Heart left ventricle (tissue), 16 donors: ENCODE measurements at regions not wholly inside any gene's neighbourhood (a gene's known extent, or its start where the extent isn't known, plus 50 kb on each side); places are given as distances from the start of the nearest gene placed in this dataset.
A peak's percentile ranks its signal among the peaks of the same experiment; 100 is the strongest.

Experiments used
- ATAC-seq, 4 donors: fragments of 200-7000 bp; cut with Tn5 transposase; one replicate each; pipeline ENCODE4 v1.9.1; 2020 to 2022; ENCODE audit warnings: moderate library complexity in 4 of 4, mild to moderate bottlenecking in 3 of 4, moderate number of reproducible peaks in 1 of 4
- DNase-seq, 5 donors: peaks; one replicate each; pipeline ENCODE4 v3.0.0-alpha.2; 2020
- H3K27ac ChIP-seq, 12 donors: fragments of 200-600 bp; sonication (generic) in 4 of 12; one replicate each; pipeline versions ENCODE4 v1.5.0 to v1.8.0; 2016 to 2022; ENCODE audit warnings: mild to moderate bottlenecking in 2 of 12
- H3K27me3 ChIP-seq, 9 donors: fragments of 200-600 bp; sonication (generic) in 2 of 9; one replicate each; pipeline versions ENCODE4 v1.5.1 to v1.8.0; 2016 to 2022; ENCODE audit warnings: mild to moderate bottlenecking in 3 of 9
- H3K36me3 ChIP-seq, 9 donors: fragments of 200-600 bp; sonication (generic) in 2 of 9; one replicate each; pipeline versions ENCODE4 v1.5.0 to v1.8.0; 2018 to 2022; ENCODE audit warnings: mild to moderate bottlenecking in 2 of 9
- H3K4me1 ChIP-seq, 12 donors: fragments of 200-600 bp; sonication (generic) in 4 of 12; one replicate each; pipeline versions ENCODE4 v1.5.0 to v1.8.0; 2016 to 2022; ENCODE audit warnings: mild to moderate bottlenecking in 3 of 12
- H3K4me3 ChIP-seq, 12 donors: fragments of 200-600 bp; sonication (generic) in 4 of 12; one replicate each; pipeline versions ENCODE4 v1.5.0 to v1.8.0; 2017 to 2022; ENCODE audit warnings: mild to moderate bottlenecking in 9 of 12, moderate library complexity in 4 of 12
- H3K9me3 ChIP-seq, 12 donors: fragments of 200-600 bp; sonication (generic) in 4 of 12; one replicate each; pipeline versions ENCODE4 v1.5.0 to v1.8.0; 2016 to 2022; ENCODE audit warnings: mild to moderate bottlenecking in 1 of 12
- POLR2A ChIP-seq, 2 donors: fragments of 450-650 bp; IDR thresholded peaks; one replicate each; pipeline ENCODE4 v1.6.1; 2017; ENCODE audit warnings: antibody characterized with exemption in 2 of 2, mild to moderate bottlenecking in 2 of 2, moderate library complexity in 2 of 2
- WGBS, 4 donors: extraction: QIAGEN DNeasy Blood & Tissue Kit in 2 of 4; methylation state at CpG; one replicate each; pipeline versions ENCODE4 v1.1.5 to v1.1.7; 2013 to 2018; 5-methylcytosine and 5-hydroxymethylcytosine counted together
- intact Hi-C, 10 donors: fragments of 100-400 bp; cut with DNase I; formaldehyde crosslinking; loops; one replicate each; pipeline versions ENCODE4 v1.11.1 to v1.14.2; 2022
- TF ChIP-seq, protein P1 (sequence below), 12 donors: fragments of 200-600 bp; sonication (generic) in 4 of 12; IDR thresholded peaks; one replicate each; pipeline versions ENCODE4 v1.5.0 to v1.8.0; 2018 to 2022; ENCODE audit warnings: antibody characterized with exemption in 12 of 12, mild to moderate bottlenecking in 5 of 12
- donor health status: ischemic (EF 13 %, LVEDD 7.1; RV severe dilation, severe dysfunction).
- donor health status: healthy with polysubstance abuse.
- donor health status: DM: no; HTN: yes; CAD: no.
- donor health status: DM: no; HTN: no; CAD: no.
- donor health status: ischemic (EF 25% LVEDD 6.9; RV normal size, moderate dysfunction).
- donor health status: ischemic (EF 25% LVEDD 5.7; RV mildly dilated, moderate dysfunction).
- donor health status: healthy.
- donor health status: DM: yes; HTN: yes; CAD: no.
- donor health status: ischemic (EF 35%, LVEDD 5.7; RV mildly dilated, moderate dysfunction).
- donor health status: nonischemic (EF 11% LVEDD 7.7; RV severe dilation, severe dysfunction).
- donor health status: DM: yes; HTN: yes; CAD: no.
- donor health status: PGD.
- donor health status: ischemic (EF 29% LVEDD 5.4; RV normal size, mild dysfunction).
- donor health status: nonischemic (EF 23%, LVEDD 6.1; RV moderate dilation, normal function).

DNA sequence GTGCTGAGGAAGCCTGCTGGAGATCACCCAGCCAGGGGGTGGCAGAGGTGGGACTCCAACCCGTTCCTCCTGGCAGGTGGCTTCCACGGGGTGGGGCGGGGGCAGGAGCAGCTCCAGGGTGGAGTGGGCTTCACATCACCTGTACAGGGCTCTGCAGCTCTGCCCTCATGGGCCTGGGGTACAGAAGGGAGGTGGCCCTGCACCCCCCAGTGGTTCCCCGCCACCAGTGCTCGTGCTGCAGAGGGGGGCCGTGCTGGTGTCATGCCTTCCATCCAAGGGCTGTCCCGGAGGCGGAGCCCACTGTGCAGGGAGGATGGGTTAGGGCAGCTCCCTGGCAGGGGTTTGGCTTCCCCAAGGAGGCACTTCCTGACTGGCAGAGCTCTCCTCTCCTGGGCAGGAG, 76.4 kb upstream of the SHISAL1 start:
- intact Hi-C loops, result no loop called here

DNA sequence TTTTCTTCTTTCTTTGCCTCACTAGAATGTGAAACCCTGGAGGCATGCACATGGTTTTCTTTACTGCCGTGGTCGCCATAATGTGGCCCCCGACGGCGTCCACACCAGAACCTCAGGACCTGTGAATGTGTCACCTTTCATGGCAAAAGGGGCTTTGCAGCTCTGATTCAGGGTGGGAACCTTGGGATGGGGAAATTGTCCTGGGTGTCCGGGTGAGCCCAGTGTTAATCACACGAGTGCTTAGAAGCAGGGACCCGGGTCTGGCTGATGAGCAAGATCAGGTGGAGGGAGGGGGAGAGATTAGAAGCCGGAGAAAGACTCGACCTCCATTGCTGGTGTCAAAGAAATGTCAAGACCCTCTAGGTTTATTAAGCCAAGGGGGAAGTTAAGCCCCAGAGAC, 74.7 kb upstream of the SHISAL1 start:
- intact Hi-C loops, result no loop called here

More for the DNA sequence above, 76.4 kb upstream of the SHISAL1 start:
- no peak for TF ChIP-seq POLR2A (IDR thresholded peaks at IDR 0.05)
- TF ChIP-seq, protein P1, sequence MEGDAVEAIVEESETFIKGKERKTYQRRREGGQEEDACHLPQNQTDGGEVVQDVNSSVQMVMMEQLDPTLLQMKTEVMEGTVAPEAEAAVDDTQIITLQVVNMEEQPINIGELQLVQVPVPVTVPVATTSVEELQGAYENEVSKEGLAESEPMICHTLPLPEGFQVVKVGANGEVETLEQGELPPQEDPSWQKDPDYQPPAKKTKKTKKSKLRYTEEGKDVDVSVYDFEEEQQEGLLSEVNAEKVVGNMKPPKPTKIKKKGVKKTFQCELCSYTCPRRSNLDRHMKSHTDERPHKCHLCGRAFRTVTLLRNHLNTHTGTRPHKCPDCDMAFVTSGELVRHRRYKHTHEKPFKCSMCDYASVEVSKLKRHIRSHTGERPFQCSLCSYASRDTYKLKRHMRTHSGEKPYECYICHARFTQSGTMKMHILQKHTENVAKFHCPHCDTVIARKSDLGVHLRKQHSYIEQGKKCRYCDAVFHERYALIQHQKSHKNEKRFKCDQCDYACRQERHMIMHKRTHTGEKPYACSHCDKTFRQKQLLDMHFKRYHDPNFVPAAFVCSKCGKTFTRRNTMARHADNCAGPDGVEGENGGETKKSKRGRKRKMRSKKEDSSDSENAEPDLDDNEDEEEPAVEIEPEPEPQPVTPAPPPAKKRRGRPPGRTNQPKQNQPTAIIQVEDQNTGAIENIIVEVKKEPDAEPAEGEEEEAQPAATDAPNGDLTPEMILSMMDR (IDR thresholded peaks at IDR 0.05), result no peak
- peaks cover 0 to 3% (median 0%) of the 10 kb centered on the region in 9 donors for H3K27me3 ChIP-seq
- peak in 3 of 5 donors; percentile 14 to 46 (median 20) for DNase-seq
- no peak for ATAC-seq
- H3K4me1 ChIP-seq, result no peaks in the 10 kb centered on the region
- H3K9me3 ChIP-seq, result no peaks in the 10 kb centered on the region
- 40 to 90% (median 82%) methylated on average over 1 to 8 of the region's 8 CpGs for WGBS, 4 donors
- no peak overlapping the region for H3K27ac ChIP-seq
- no peaks in the 10 kb centered on the region for H3K36me3 ChIP-seq
- no peak overlapping the region for H3K4me3 ChIP-seq

DNA sequence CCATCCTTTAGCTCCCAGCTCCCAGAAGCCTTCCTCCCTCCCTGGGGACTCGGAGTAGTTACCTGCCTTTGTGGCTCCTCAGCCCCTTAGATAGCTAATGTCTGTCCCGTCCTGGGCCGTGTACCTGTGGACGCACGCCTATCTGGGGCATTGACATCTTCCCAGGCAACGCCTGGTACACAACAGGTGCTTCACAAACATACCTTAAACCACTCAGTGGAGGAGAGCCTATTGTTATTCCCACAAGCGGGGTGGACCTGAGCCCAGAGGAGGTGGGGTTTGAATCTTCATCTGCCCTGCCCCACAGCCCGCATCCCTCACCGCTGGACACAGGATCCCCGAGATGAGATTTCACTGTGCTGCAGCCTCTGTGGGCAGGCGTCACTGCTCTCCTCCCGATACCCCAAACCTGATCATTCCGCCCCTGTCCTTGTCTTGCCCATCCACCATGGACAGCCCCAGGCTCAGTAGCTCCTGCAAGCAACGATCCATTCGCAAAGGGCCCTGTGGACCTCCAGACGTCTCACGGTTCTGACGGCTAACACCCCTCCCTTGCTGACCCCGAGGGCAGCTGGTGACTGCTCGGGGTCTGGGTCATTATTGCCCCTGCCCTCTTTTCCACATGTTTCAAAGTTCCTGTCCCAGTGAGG, 73.8 kb upstream of the SHISAL1 start:
- ATAC-seq, result no peak
- Histone ChIP-seq H3K27me3 (no peaks in the 10 kb centered on the region), H3K27ac (no peak overlapping the region), H3K4me1 (no peaks in the 10 kb centered on the region), H3K36me3 (no peaks in the 10 kb centered on the region), H3K4me3 (no peak overlapping the region), H3K9me3 (no peaks in the 10 kb centered on the region)
- peak in 3 of 5 donors; percentile 4 to 24 (median 23) for DNase-seq
- intact Hi-C loops, result no loop called here
- 84 to 92% (median 88%) methylated on average over 16 to 20 of the region's 20 CpGs for WGBS, 4 donors
- TF ChIP-seq, protein P1 (IDR thresholded peaks at IDR 0.05), result no peak
- no peak for TF ChIP-seq POLR2A (IDR thresholded peaks at IDR 0.05)

More for the DNA sequence above, 74.7 kb upstream of the SHISAL1 start:
- Histone ChIP-seq H3K9me3 (no peaks in the 10 kb centered on the region), H3K27ac (no peak overlapping the region), H3K4me3 (no peak overlapping the region), H3K27me3 (peaks cover 0 to 3% (median 0%) of the 10 kb centered on the region in 9 donors), H3K36me3 (no peaks in the 10 kb centered on the region), H3K4me1 (no peaks in the 10 kb centered on the region)
- TF ChIP-seq, protein P1 (IDR thresholded peaks at IDR 0.05), result no peak
- no peak for TF ChIP-seq POLR2A (IDR thresholded peaks at IDR 0.05)
- no peak for ATAC-seq
- peak in 3 of 5 donors; percentile 1 to 21 (median 14) for DNase-seq
- 79 to 88% (median 86%) methylated on average over 10 of the region's 10 CpGs for WGBS, 4 donors

DNA sequence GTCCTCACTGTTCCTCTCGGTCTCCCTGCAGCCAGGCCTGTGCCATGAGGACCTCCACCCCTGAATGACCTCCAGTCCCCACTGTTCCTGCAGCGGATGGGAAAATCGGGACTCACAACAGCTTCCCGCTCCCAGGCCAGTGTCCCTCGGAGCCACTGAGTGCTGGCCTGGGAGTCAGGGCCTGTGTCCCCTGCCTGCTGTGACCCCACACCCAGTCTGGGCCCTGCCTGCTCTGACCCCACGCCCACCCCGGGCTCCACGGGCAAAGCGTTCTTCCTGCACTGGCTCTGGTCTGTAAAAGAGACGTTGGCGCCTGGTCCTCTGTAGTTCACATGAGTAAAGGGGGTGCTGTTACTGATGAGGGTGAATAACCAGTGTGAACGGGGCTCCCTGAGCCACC, 73.0 kb upstream of the SHISAL1 start:
- ATAC-seq (no peak), DNase-seq (peak in 3 of 5 donors; percentile 21 to 55 (median 22))
- WGBS, 4 donors, result 85 to 91% (median 90%) methylated on average over 9 to 12 of the region's 12 CpGs
- Histone ChIP-seq H3K27ac (no peak overlapping the region), H3K4me1 (no peaks in the 10 kb centered on the region), H3K4me3 (no peak overlapping the region), H3K36me3 (no peaks in the 10 kb centered on the region), H3K27me3 (no peaks in the 10 kb centered on the region), H3K9me3 (no peaks in the 10 kb centered on the region)
- TF ChIP-seq, protein P1 (IDR thresholded peaks at IDR 0.05), result no peak
- intact Hi-C loops, result no loop called here
